ENCODE measurements at regions not wholly inside any gene's neighbourhood (a gene's known extent, or its start where the extent isn't known, plus 50 kb on each side); places are given as distances from the start of the nearest gene placed in this dataset.

- no peak for TF ChIP-seq CTCF (IDR thresholded peaks at IDR 0.05)
- TF ChIP-seq POLR2A (IDR thresholded peaks at IDR 0.05) = no peak
These were observed 176.2 kb upstream of the DMRT1 start for GRCh38 chr9:665296-665695.
